OCI-M2 (cell line): ENCODE measurements at regions not wholly inside any gene's neighbourhood (a gene's known extent, or its start where the extent isn't known, plus 50 kb on each side); places are given as distances from the start of the nearest gene placed in this dataset.
"Not testable (repeated sequence)": the region's sequence is repeated elsewhere in the genome, so short reads cannot be mapped to it uniquely, and the experiment has no call there.

ENCODE experiments used
- DNase-seq: peaks from one replicate; lab custom pipeline; 2025; ENCODE audit not compliant: unreplicated experiment; lab: John Stamatoyannopoulos, UW

DNA sequence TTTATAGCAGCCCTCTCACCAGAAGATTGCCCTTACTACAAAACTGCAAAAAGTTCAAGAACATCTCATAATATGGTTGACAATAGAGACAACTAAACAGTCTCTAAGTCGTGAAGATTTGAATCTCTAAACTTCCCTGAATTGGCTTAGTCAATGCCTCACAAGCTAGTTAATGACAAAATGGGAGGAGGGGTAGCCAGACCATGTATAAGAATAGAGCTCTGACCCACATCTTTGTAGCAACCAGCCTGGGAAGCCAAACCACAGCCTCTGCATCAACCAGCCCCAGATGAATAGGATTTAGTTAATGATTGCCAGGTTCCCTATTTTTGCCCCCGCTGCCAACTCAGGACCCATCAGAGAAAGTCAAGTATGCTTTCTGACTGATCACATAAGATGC, 1265.9 kb upstream of the PCDH10 start:
- not testable (repeated sequence) for DNase-seq

DNA sequence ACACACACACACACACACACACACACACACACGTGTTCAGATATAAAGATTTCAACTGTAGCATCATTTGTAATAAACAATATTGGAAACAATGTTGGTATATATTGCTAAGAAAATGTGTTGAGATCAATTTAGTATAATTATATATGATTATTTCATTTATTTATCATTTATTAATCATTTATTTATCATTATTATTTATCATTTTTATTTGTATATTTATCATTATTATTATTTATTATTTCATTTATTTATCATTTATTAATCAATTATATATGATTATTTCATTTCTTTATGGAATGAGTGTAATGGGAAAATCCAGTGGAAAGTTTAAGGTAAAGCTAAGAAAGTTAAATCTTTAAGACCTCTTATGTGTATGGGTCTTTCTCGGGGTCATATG, 1223.4 kb upstream of the PCDH10 start:
- not testable (repeated sequence) for DNase-seq

GRCh38 chr4:131967646-131968045, 1181.4 kb upstream of the PCDH10 start:
- not testable (repeated sequence) for DNase-seq

DNA sequence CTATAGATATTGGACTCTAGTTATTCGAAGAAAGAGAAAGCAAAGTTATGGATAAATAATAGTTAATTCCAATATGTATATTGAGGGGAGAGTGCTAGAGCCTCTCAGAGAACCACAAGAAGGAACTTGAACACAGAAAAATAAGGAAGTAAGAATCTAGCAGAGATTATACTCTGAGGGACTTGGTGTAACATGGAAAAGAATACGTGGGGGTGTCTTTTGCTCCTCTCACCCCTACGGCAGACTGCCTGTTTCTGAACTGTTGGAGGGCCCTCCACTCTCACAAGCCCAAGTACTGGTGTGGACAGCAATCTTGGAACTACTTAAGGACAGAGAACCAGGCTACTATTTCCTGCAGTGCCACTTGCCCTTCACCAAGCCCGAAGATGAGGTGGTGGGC, 1174.4 kb upstream of the PCDH10 start:
- no peak for DNase-seq

GRCh38 chr4:131975276-131976132, 1173.6 kb upstream of the PCDH10 start:
- not testable (repeated sequence) for DNase-seq

DNA sequence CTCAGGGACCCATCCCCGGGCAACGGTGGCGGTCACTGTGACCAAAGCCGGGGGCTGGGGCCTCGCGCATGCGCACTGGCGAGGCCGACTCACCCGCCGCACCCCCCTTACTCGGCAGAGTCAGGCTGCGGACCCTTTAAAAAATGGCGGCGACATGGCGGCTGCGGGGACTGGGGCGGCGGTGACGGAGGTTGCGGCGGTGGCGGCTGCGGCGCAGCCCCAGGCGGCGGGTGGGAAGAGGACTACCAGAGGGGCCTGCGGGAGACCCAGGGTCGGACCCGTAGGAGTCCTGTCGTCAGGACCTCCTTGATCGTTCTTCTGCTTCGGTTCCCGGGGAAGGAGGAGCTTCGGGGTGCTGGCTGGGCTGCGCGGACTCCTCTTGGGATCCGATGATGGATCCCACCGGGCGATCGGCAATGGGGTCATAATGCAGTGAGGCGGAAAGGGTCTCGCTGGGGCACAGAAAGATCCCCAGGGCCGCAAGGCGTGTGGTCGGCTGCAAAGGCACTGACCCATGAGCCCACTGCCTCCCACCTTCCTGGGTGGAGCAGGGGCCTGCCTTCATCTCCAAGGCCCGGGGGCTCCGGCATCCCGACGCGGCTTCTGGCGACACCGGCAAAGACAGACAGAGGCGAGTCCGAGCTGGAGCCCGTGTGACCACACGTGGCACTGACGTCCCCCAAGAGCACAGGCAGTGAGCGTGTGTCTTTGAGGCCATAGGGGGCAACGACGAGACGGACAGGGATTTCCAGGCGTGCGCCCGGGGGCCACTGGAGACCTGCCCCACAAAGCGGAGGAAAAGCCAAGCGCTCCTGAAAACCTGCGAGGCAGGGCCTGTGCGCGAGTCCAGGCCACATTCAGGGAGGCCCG, 1172.7 kb upstream of the PCDH10 start:
- not testable (repeated sequence) for DNase-seq

DNA sequence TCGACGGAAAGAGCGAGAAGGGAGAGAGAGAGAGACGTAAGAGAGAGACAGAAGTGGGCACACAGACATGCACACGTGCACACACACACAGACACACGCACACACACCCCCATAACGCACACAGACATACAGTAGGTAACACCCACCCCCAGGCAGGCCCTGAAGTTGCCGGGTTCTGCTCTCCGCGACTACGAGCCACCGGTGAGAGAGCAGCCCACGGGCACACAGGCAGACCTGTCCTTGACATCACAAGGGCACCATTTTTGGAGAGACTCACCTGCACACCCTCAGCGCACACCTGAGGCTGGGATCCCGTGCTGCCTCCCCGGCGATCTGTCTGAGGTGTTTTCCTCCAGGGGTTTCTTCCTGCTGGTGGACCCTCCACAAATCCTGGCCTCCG, 1171.0 kb upstream of the PCDH10 start:
- no peak for DNase-seq

DNA sequence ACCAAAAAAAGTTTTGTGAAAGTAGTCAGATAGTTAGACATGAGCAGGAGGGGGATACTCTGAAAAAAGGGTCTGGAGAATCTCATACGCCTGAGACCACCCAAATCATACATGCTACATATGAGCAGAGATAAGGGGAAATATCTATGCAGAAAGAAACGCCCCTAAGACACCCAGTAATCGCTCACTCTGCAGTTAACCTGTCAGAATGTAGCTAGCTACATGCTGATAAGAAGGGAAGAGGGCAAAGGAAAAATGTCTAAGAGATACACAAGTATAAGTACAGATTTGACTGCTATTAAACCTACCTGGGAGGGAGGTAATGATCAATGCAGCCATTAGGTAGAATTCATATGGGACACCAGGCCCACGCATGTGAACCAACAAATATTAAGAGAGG, 1159.5 kb upstream of the PCDH10 start:
- DNase-seq, result no peak

- DNase-seq, result no peak
Observed at GRCh38 chr4:132001542-132001941, 1147.6 kb upstream of the PCDH10 start.

GRCh38 chr4:132003593-132003992, 1145.5 kb upstream of the PCDH10 start:
- DNase-seq, result no peak

- no peak for DNase-seq
Observed at GRCh38 chr4:132015321-132015720, 1133.8 kb upstream of the PCDH10 start.

DNA sequence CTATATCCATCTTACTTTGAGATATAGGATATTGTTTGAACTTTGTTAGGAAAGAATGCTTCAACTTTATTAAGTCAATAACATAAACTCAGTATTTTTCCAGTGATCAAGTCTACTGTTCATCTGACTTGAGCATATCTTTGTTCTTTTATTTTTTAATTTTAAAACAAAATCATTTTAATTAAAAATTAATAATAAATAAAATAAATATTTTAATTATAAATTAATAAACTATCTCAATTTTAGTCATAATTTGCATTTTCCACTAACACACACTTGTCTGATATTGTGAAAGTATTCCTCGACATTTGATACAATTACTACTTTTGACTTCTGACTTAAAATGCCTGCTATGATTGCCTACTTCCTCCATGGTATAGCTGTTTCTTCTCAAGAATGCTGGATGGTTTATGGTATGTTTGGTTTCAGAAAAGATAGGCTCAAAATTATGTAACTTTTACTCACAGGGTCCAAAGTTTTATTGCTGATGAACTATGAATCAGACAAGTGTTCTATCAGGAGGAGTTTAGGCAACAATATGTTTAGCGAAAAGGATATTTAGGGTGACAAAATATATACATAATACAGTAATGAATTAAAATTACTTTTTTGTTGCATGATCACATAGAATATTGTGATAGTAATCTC, 1132.3 kb upstream of the PCDH10 start:
- DNase-seq, result no peak

DNA sequence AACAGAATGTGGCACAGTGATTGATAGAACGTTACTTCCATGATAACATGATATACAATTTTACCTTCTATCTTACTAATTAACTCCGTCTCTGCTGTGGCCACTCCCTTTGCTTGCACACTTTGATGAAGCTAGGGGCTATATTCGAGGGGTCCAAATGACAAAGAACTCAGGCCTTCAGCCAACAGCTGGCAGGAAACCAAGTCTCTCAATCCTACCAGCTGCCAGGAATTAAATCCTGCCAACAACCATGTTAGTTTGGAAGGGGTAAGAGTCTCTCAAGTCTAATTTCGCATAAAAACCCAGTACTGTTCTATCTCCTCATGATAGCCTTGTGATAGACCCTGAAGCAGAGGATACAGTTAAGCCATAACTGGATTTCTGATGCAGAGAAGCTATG, 1122.9 kb upstream of the PCDH10 start:
- no peak for DNase-seq

- no peak for DNase-seq
Observed at GRCh38 chr4:132026816-132027215, 1122.3 kb upstream of the PCDH10 start.

DNA sequence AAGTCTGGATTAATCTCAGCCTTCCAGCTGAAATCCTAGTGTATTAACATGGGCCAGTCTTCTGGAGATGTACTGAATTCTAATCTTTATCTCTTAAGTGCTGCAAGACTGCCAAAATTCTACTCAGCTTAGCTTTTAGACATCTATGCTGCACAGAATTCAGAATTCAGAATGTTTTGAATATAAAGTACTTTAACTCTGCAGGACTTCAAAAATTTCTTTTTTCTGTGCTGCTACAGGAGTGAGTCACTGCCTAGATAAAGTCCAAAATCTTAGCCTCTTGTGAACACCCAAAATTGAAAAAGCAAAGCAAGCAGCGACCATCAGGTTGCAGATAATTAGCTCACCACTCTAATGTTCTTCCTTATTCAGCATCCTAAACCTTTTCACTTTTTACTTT, 1092.6 kb upstream of the PCDH10 start:
- DNase-seq, result no peak

- DNase-seq, result no peak
Observed at GRCh38 chr4:132059227-132059626, 1089.9 kb upstream of the PCDH10 start.

- no peak for DNase-seq
Observed at GRCh38 chr4:132062611-132063239, 1086.4 kb upstream of the PCDH10 start.

DNA sequence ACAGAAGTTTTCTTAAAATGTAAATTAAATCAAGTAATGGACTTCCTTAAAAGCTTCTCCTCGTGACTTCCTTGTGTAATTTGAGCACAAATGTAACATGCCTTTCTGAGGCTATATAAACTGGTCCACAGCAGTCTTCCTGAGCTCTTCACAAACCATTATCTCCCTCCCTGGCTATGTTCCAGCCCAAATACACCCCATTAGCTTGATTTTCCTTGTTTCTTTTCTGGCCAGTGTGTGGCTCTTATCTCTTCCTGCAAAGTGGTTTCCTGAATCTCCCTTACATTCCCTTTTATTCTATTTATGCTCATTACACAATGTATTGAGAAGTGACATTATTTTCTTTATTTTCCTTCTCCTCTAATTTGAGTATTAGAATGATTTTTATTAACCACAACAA, 1085.3 kb upstream of the PCDH10 start:
- DNase-seq, result no peak

GRCh38 chr4:132065940-132066495, 1083.1 kb upstream of the PCDH10 start:
- no peak for DNase-seq

DNA sequence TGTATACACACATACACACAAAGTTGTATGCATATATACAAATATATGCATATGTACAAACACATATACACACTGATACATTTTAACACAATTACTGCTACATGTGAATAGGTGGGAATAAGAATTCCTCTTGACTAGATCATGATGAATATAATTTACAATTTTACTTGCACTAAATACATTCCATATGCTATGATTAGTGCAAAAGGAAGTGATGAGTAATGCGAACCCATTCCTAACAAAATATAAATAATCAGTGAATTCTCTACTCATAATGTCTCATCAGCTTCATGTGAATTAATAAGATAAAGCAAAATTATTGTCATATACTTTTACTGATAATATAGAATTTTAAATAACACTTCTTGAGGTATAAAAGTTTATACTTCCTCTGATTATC, 1077.3 kb upstream of the PCDH10 start:
- DNase-seq, result no peak

- DNase-seq, result no peak
Observed at GRCh38 chr4:132076829-132077228, 1072.3 kb upstream of the PCDH10 start.
